Endothelial cell (in vitro differentiated cells): ENCODE measurements at regions not wholly inside any gene's neighbourhood (a gene's known extent, or its start where the extent isn't known, plus 50 kb on each side); places are given as distances from the start of the nearest gene placed in this dataset.
A peak's percentile ranks its signal among the peaks of the same experiment; 100 is the strongest.
"Not testable (repeated sequence)": the region's sequence is repeated elsewhere in the genome, so short reads cannot be mapped to it uniquely, and the experiment has no call there.

Experiments used
- DNase-seq: peaks from one replicate; pipeline ENCODE4 v3.0.0; 2021; ENCODE audit warnings: low spot score
- H3K27ac Mint-ChIP-seq: one replicate; pipeline ENCODE4 v1.8.0; 2021; ENCODE audit warnings: mixed read lengths, inconsistent platforms; ENCODE audit not compliant: unreplicated experiment
- H3K27me3 Mint-ChIP-seq: one replicate; pipeline ENCODE4 v1.8.0; 2021; ENCODE audit warnings: mild to moderate bottlenecking, moderate library complexity, mixed read lengths, inconsistent platforms; ENCODE audit not compliant: unreplicated experiment
- H3K36me3 Mint-ChIP-seq: one replicate; pipeline ENCODE4 v1.8.0; 2021; ENCODE audit warnings: mild to moderate bottlenecking, low read depth, mixed read lengths, inconsistent platforms; ENCODE audit not compliant: unreplicated experiment
- H3K4me1 Mint-ChIP-seq: one replicate; pipeline ENCODE4 v1.8.0; 2021; ENCODE audit warnings: mild to moderate bottlenecking, mixed read lengths, inconsistent platforms; ENCODE audit not compliant: unreplicated experiment
- H3K4me3 Mint-ChIP-seq: one replicate; pipeline ENCODE4 v1.8.0; 2021; ENCODE audit warnings: mild to moderate bottlenecking, mixed read lengths, inconsistent platforms; ENCODE audit not compliant: unreplicated experiment
- H3K9me3 Mint-ChIP-seq: one replicate; pipeline ENCODE4 v1.8.0; 2021; ENCODE audit warnings: mixed read lengths, inconsistent platforms; ENCODE audit not compliant: unreplicated experiment
- TF ChIP-seq, protein P1 (sequence below): fragments of 200-600 bp; sonication (generic); IDR thresholded peaks from one replicate; pipeline ENCODE4 v1.5.0; 2021; ENCODE audit warnings: antibody characterized with exemption; ENCODE audit not compliant: unreplicated experiment

DNA sequence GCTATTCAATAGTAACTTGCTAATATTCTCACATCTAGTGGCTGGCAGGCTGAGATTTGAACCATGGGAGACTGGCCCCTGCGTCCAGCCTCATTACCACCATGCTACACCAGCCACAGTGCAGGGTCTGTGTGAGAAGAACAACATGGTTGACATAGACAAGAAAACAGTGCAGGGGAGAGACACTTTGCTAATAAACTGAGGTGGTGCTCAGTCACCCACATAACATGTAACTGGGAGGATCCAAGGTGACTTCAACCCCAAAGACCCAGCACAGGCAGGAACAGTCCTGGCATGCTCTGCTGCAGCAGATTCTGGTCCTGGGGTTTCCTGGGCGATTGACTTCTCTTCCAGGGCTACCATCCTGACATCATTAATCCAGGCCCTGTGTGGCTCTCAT lies 143.1 kb downstream of the CSNK2A3 start:
- Mint-ChIP-seq H3K4me1 (peaks cover 14% of the 10 kb centered on the region), H3K27ac (no peak overlapping the region), H3K9me3 (no peaks in the 10 kb centered on the region), H3K4me3 (no peak overlapping the region), H3K36me3 (no peaks in the 10 kb centered on the region), H3K27me3 (no peaks in the 10 kb centered on the region)
- TF ChIP-seq, protein P1, sequence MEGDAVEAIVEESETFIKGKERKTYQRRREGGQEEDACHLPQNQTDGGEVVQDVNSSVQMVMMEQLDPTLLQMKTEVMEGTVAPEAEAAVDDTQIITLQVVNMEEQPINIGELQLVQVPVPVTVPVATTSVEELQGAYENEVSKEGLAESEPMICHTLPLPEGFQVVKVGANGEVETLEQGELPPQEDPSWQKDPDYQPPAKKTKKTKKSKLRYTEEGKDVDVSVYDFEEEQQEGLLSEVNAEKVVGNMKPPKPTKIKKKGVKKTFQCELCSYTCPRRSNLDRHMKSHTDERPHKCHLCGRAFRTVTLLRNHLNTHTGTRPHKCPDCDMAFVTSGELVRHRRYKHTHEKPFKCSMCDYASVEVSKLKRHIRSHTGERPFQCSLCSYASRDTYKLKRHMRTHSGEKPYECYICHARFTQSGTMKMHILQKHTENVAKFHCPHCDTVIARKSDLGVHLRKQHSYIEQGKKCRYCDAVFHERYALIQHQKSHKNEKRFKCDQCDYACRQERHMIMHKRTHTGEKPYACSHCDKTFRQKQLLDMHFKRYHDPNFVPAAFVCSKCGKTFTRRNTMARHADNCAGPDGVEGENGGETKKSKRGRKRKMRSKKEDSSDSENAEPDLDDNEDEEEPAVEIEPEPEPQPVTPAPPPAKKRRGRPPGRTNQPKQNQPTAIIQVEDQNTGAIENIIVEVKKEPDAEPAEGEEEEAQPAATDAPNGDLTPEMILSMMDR: no peak
- DNase-seq: no peak

DNA sequence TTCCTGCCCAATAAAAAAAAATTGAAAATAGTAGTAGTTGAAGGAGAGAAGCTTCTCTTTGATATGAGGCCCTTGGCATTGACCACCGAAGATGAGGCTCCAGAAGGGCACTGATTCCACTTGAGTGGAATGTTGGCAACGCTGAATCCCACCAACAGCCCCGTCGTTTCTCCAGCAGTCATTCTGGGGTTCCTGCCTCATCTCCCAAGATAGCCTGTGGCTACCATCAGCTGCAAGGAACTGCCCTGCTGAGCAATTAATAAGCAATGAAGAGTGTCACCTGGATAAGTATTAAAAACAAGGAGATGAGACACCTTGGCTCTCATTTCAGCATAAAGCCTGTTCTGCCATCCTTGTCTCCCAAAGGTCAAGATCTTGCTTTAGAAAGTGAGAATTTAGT lies 144.1 kb downstream of the CSNK2A3 start:
- Mint-ChIP-seq H3K4me1 (peaks cover 7% of the 10 kb centered on the region), H3K27me3 (no peaks in the 10 kb centered on the region), H3K9me3 (no peaks in the 10 kb centered on the region), H3K4me3 (no peak overlapping the region), H3K27ac (no peak overlapping the region), H3K36me3 (no peaks in the 10 kb centered on the region)
- no peak for DNase-seq
- TF ChIP-seq, protein P1: no peak

DNA sequence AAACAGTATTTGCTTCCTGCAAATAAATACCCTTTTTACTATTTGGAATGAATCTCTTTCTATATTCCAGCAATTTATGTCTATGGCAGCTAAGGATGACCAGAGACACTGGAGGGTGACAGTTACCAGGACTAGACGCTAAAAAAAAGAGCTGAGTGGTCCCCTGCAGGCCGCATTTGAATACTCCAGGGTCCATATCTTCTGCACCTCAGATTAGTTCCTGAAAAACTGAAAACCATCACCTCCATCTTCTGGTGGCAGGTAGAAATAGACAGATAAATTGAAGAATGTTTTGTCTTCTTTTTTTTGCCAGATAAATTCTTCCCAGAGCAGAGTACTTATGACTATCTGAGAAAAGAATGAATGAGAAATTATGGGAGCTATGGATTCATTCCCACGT lies 145.6 kb downstream of the CSNK2A3 start:
- no peak for DNase-seq
- no peak overlapping the region for H3K4me3 Mint-ChIP-seq
- peaks cover 2% of the 10 kb centered on the region for H3K27me3 Mint-ChIP-seq
- H3K27ac Mint-ChIP-seq: no peak overlapping the region
- H3K9me3 Mint-ChIP-seq: peaks cover 5% of the 10 kb centered on the region
- H3K36me3 Mint-ChIP-seq: peaks cover 4% of the 10 kb centered on the region
- TF ChIP-seq, protein P1: no peak
- H3K4me1 Mint-ChIP-seq: peaks cover 5% of the 10 kb centered on the region

DNA sequence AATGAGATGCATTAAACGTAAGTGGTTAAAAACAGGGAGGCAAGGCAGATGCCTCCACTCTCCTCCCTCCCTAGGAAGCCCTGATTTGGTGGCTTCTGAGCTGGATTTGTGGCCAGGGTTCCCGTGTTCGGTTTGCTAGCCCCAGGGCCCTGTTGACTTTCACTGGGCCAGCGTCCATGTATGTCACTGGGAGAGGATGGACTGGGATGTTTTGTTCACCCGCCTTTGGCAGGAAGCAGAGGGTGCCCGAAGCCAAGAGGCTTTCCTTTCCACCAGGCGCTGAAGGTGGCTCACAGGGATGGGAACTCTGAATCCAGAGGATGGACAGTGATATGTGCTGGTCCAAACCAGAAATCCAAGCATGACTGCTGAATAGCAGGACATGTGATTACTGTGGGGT lies 146.6 kb downstream of the CSNK2A3 start:
- Mint-ChIP-seq H3K27me3 (peaks cover 2% of the 10 kb centered on the region), H3K36me3 (peaks cover 4% of the 10 kb centered on the region), H3K9me3 (peaks cover 5% of the 10 kb centered on the region), H3K27ac (no peak overlapping the region), H3K4me1 (peaks cover under 1% of the 10 kb centered on the region), H3K4me3 (no peak overlapping the region)
- TF ChIP-seq, protein P1: no peak
- DNase-seq: no peak

DNA sequence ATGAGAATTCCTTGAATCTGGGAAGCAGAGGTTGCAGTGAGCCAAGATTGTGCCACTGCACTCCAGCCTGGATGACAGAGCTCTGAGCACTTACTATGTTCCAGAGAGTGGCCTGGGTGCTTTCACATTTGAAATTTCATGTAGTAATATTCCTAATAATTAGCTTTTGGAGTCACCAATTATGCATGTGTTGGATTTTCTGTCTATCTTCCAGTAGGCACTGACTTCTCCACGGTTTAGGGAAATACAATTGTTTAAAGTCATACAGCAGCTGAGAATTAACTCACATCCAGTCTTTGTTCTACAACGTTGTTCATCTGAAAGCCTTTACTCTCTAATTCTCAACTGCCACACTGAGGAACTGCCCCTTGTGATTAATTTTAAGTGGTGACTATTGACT lies 150.2 kb downstream of the CSNK2A3 start:
- peak overlapping the region; percentile 73 for H3K27ac Mint-ChIP-seq
- H3K4me1 Mint-ChIP-seq: no peaks in the 10 kb centered on the region
- H3K36me3 Mint-ChIP-seq: peaks cover 4% of the 10 kb centered on the region

DNA sequence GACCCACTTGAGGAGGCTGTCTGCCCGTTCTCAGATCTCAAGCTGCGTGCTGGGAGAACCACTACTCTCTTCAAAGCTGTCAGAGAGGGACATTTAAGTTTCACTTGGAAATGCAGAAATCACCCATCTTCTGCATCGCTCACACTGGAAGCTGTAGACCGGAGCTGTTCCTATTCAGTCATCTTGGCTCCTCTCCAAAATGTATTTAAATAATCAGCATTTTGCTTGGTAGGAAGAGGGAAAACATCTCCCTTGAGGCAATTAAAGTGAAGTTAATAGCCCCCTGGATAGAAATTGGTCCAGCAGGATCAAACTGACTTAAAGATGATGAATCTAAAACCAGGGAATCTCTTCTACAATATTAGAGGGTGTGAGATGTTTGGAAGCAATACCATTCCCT lies 151.7 kb downstream of the CSNK2A3 start:
- H3K9me3 Mint-ChIP-seq, H3K36me3 Mint-ChIP-seq, H3K27ac Mint-ChIP-seq, H3K4me1 Mint-ChIP-seq, DNase-seq, H3K27me3 Mint-ChIP-seq, H3K4me3 Mint-ChIP-seq: not testable (repeated sequence)

More for the DNA sequence above, 150.2 kb downstream of the CSNK2A3 start:
- TF ChIP-seq, protein P1: no peak
- peaks cover 5% of the 10 kb centered on the region for H3K9me3 Mint-ChIP-seq
- H3K4me3 Mint-ChIP-seq: no peak overlapping the region
- peaks cover 2% of the 10 kb centered on the region for H3K27me3 Mint-ChIP-seq
- DNase-seq: no peak
